A673 (cell line): ENCODE measurements at regions not wholly inside any gene's neighbourhood (a gene's known extent, or its start where the extent isn't known, plus 50 kb on each side); places are given as distances from the start of the nearest gene placed in this dataset.

Experiments used
- BruUV-seq: library from RNA; stranded (reverse); fragments of 400-500 nt; replicated peaks from 2 replicates; lab custom pipeline; 2021; lab: Mats Ljungman, UMichigan
- CTCF ChIA-PET: fragments of 300-600 bp; sonication (Branson Sonifier 250); formaldehyde crosslinking; loops from one replicate; lab custom pipeline; 2022; ENCODE audit warnings: antibody characterized with exemption; lab: Charles Lee
- POLR2A ChIA-PET: fragments of 300-600 bp; sonication (Branson Sonifier 250); formaldehyde crosslinking; loops from one replicate; lab custom pipeline; 2022; ENCODE audit warnings: antibody characterized with exemption; ENCODE audit not compliant: low non-redundant PET; lab: Charles Lee
- DNase-seq: peaks from one replicate; pipeline ENCODE4 v3.0.0-alpha.2; 2015; ENCODE audit warnings: low spot score
- H3K27ac ChIP-seq: fragments of 200-600 bp; sonication (generic); 2 replicates; pipeline ENCODE4 v1.5.1; 2016; ENCODE audit warnings: mixed run types, low read depth, mild to moderate bottlenecking, mixed read lengths, antibody characterized with exemption, low read length; ENCODE audit not compliant: poor library complexity, severe bottlenecking
- H3K27me3 ChIP-seq: fragments of 200-600 bp; sonication (generic); replicated peaks from 2 replicates; pipeline ENCODE4 v1.6.1; 2017; ENCODE audit warnings: mixed run types, low read depth, mild to moderate bottlenecking, mixed read lengths, antibody characterized with exemption, low read length; ENCODE audit not compliant: insufficient read depth, poor library complexity
- H3K36me3 ChIP-seq: fragments of 200-600 bp; sonication (generic); 2 replicates; pipeline ENCODE4 v1.6.1; 2016; ENCODE audit warnings: mixed run types, mild to moderate bottlenecking, mixed read lengths, antibody characterized with exemption, low read length; ENCODE audit not compliant: insufficient read depth, poor library complexity, severe bottlenecking
- H3K4me1 ChIP-seq: fragments of 200-600 bp; sonication (generic); 2 replicates; pipeline ENCODE4 v1.6.1; 2017; ENCODE audit warnings: mixed run types, mild to moderate bottlenecking, mixed read lengths, antibody characterized with exemption, low read length; ENCODE audit not compliant: insufficient read depth, poor library complexity, severe bottlenecking
- H3K4me3 ChIP-seq: fragments of 200-600 bp; sonication (generic); 2 replicates; pipeline ENCODE4 v1.5.1; 2016; ENCODE audit warnings: low read depth, mixed run types, mild to moderate bottlenecking, mixed read lengths, low read length; ENCODE audit not compliant: poor library complexity, severe bottlenecking
- H3K9me3 ChIP-seq: fragments of 200-600 bp; sonication (generic); 2 replicates; pipeline ENCODE4 v1.6.1; 2016; ENCODE audit warnings: mixed run types, low read depth, mild to moderate bottlenecking, mixed read lengths, antibody characterized with exemption, low read length; ENCODE audit not compliant: poor library complexity, severe bottlenecking
- CTCF ChIP-seq: fragments of 300-800, 200-600 bp; sonication (generic); conservative IDR thresholded peaks from 2 replicates; pipeline ENCODE4 v1.5.1; 2017; ENCODE audit warnings: low read depth, mild to moderate bottlenecking, antibody characterized with exemption, low read length, moderate library complexity, mixed read lengths
- EZH2 ChIP-seq: fragments of 200-600 bp; sonication (generic); IDR thresholded peaks from 2 replicates; pipeline ENCODE4 v1.6.1; 2017; ENCODE audit warnings: borderline replicate concordance, low read depth, mild to moderate bottlenecking, mixed read lengths, antibody characterized with exemption, low read length; ENCODE audit not compliant: poor library complexity, severe bottlenecking
- intact Hi-C: fragments of 100-400 bp; cut with micrococcal nuclease; formaldehyde crosslinking; loops from one replicate; pipeline ENCODE4 v1.10.0; 2022; ENCODE audit not compliant: unreplicated experiment

GRCh38 chr5:86671536-86671935 is 53.8 kb downstream of the COX7C start:
- H3K27ac ChIP-seq = no peak overlapping the region
- ChIA-PET POLR2A (no interaction called here), CTCF (no interaction called here)
- TF ChIP-seq EZH2 = no peak
- no peak for TF ChIP-seq CTCF
- no peak overlapping the region for H3K4me3 ChIP-seq
- intact Hi-C loops = no loop called here
- no peaks in the 10 kb centered on the region for H3K9me3 ChIP-seq
- H3K27me3 ChIP-seq = no peaks in the 10 kb centered on the region
- no peaks in the 10 kb centered on the region for H3K4me1 ChIP-seq
- no peaks in the 10 kb centered on the region for H3K36me3 ChIP-seq
- no TSS peak for BruUV-seq
- no peak for DNase-seq

- H3K4me3 ChIP-seq = no peak overlapping the region
- H3K27ac ChIP-seq = no peak overlapping the region
- no peaks in the 10 kb centered on the region for H3K9me3 ChIP-seq
- peaks cover 5% of the 10 kb centered on the region for H3K4me1 ChIP-seq
- intact Hi-C loops = no loop called here
- CTCF ChIA-PET = no interaction called here
- no peak for DNase-seq
- H3K36me3 ChIP-seq = no peaks in the 10 kb centered on the region
- TF ChIP-seq EZH2 (no peak), CTCF (no peak)
- H3K27me3 ChIP-seq = no peaks in the 10 kb centered on the region
- POLR2A ChIA-PET = no interaction called here
- no TSS peak for BruUV-seq
These were observed 56.3 kb downstream of the COX7C start for GRCh38 chr5:86674069-86674468.

GRCh38 chr5:86675311-86675710 is 57.6 kb downstream of the COX7C start:
- Histone ChIP-seq H3K9me3 (no peaks in the 10 kb centered on the region), H3K27me3 (no peaks in the 10 kb centered on the region), H3K4me1 (peaks cover 15% of the 10 kb centered on the region), H3K4me3 (no peak overlapping the region), H3K27ac (no peak overlapping the region), H3K36me3 (no peaks in the 10 kb centered on the region)
- POLR2A ChIA-PET = no interaction called here
- intact Hi-C loops = loop anchor here (5.0 kb wide), 1 partner anchor 173 kb away; no protein-coding TSS in a partner anchor
- DNase-seq = no peak
- CTCF ChIA-PET = no interaction called here
- BruUV-seq = no TSS peak
- TF ChIP-seq EZH2 (no peak), CTCF (no peak)
